ENCODE measurements at regions not wholly inside any gene's neighbourhood (a gene's known extent, or its start where the extent isn't known, plus 50 kb on each side); places are given as distances from the start of the nearest gene placed in this dataset.

- TF ChIP-seq, protein P1, sequence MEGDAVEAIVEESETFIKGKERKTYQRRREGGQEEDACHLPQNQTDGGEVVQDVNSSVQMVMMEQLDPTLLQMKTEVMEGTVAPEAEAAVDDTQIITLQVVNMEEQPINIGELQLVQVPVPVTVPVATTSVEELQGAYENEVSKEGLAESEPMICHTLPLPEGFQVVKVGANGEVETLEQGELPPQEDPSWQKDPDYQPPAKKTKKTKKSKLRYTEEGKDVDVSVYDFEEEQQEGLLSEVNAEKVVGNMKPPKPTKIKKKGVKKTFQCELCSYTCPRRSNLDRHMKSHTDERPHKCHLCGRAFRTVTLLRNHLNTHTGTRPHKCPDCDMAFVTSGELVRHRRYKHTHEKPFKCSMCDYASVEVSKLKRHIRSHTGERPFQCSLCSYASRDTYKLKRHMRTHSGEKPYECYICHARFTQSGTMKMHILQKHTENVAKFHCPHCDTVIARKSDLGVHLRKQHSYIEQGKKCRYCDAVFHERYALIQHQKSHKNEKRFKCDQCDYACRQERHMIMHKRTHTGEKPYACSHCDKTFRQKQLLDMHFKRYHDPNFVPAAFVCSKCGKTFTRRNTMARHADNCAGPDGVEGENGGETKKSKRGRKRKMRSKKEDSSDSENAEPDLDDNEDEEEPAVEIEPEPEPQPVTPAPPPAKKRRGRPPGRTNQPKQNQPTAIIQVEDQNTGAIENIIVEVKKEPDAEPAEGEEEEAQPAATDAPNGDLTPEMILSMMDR (IDR thresholded peaks at IDR 0.05), result no peak
- no peak for TF ChIP-seq REST (IDR thresholded peaks at IDR 0.05; ENCODE audit: insufficient read depth in 1 of 2, low read depth in 2 of 2, low read length in 1 of 2)
- TF ChIP-seq POLR2AphosphoS5 (IDR thresholded peaks at IDR 0.05; ENCODE audit: low read depth, low read length), result no peak
Measured at GRCh38 chr1:239909898-239910297, 181.8 kb upstream of the FMN2 start.
